ENCODE measurements at regions not wholly inside any gene's neighbourhood (a gene's known extent, or its start where the extent isn't known, plus 50 kb on each side); places are given as distances from the start of the nearest gene placed in this dataset.

- Histone ChIP-seq H3K27me3 (ENCODE audit: control insufficient read depth in 1 of 2, insufficient read depth in 2 of 2, low read length in 2 of 2) (no peaks in the 10 kb centered on the region), H3K4me3 (ENCODE audit: low read depth in 1 of 2, low read length in 2 of 2) (no peak overlapping the region), H3K9me3 (ENCODE audit: control insufficient read depth in 2 of 2, insufficient read depth in 1 of 2, low read depth in 1 of 2, low read length in 1 of 2) (no peaks in the 10 kb centered on the region), H3K27ac (ENCODE audit: low read depth in 2 of 2, low read length in 1 of 2) (no peak overlapping the region), H3K4me1 (ENCODE audit: control insufficient read depth in 2 of 2, insufficient read depth in 2 of 2, low read length in 1 of 2) (no peaks in the 10 kb centered on the region), H3K36me3 (ENCODE audit: control insufficient read depth in 2 of 2, insufficient read depth in 2 of 2, low read length in 1 of 2) (no peaks in the 10 kb centered on the region)
- whole genome bisulfite sequencing, 2 donors: 73% methylated on average over 3 of the region's 3 CpGs
Measured at GRCh38 chr5:88093765-88094164, 174.9 kb downstream of the TMEM161B start.

GRCh38 chr5:88092958-88093605 is 175.6 kb downstream of the TMEM161B start:
- Histone ChIP-seq H3K27ac (ENCODE audit: low read depth in 2 of 2, low read length in 1 of 2) (no peak overlapping the region), H3K36me3 (ENCODE audit: control insufficient read depth in 2 of 2, insufficient read depth in 2 of 2, low read length in 1 of 2) (no peaks in the 10 kb centered on the region), H3K4me1 (ENCODE audit: control insufficient read depth in 2 of 2, insufficient read depth in 2 of 2, low read length in 1 of 2) (no peaks in the 10 kb centered on the region), H3K4me3 (ENCODE audit: low read depth in 1 of 2, low read length in 2 of 2) (no peak overlapping the region), H3K27me3 (ENCODE audit: control insufficient read depth in 1 of 2, insufficient read depth in 2 of 2, low read length in 2 of 2) (no peaks in the 10 kb centered on the region), H3K9me3 (ENCODE audit: control insufficient read depth in 2 of 2, insufficient read depth in 1 of 2, low read depth in 1 of 2, low read length in 1 of 2) (no peaks in the 10 kb centered on the region)
- 40 to 48% methylated on average over 4 of the region's 4 CpGs for WGBS, 2 donors

GRCh38 chr5:88092358-88092757 is 176.3 kb downstream of the TMEM161B start:
- Histone ChIP-seq H3K4me3 (ENCODE audit: low read depth in 1 of 2, low read length in 2 of 2) (no peak overlapping the region), H3K4me1 (ENCODE audit: control insufficient read depth in 2 of 2, insufficient read depth in 2 of 2, low read length in 1 of 2) (no peaks in the 10 kb centered on the region), H3K27me3 (ENCODE audit: control insufficient read depth in 1 of 2, insufficient read depth in 2 of 2, low read length in 2 of 2) (no peaks in the 10 kb centered on the region), H3K27ac (ENCODE audit: low read depth in 2 of 2, low read length in 1 of 2) (no peak overlapping the region), H3K36me3 (ENCODE audit: control insufficient read depth in 2 of 2, insufficient read depth in 2 of 2, low read length in 1 of 2) (no peaks in the 10 kb centered on the region), H3K9me3 (ENCODE audit: control insufficient read depth in 2 of 2, insufficient read depth in 1 of 2, low read depth in 1 of 2, low read length in 1 of 2) (no peaks in the 10 kb centered on the region)
- WGBS, 2 donors: 36 to 38% methylated on average over 1 of the region's 1 CpG

- WGBS, 2 donors: 89 to 91% methylated on average over 2 of the region's 2 CpGs
- no peaks in the 10 kb centered on the region for H3K4me1 ChIP-seq (ENCODE audit: control insufficient read depth in 2 of 2, insufficient read depth in 2 of 2, low read length in 1 of 2)
- no peaks in the 10 kb centered on the region for H3K9me3 ChIP-seq (ENCODE audit: control insufficient read depth in 2 of 2, insufficient read depth in 1 of 2, low read depth in 1 of 2, low read length in 1 of 2)
- no peaks in the 10 kb centered on the region for H3K27me3 ChIP-seq (ENCODE audit: control insufficient read depth in 1 of 2, insufficient read depth in 2 of 2, low read length in 2 of 2)
- H3K36me3 ChIP-seq (ENCODE audit: control insufficient read depth in 2 of 2, insufficient read depth in 2 of 2, low read length in 1 of 2): no peaks in the 10 kb centered on the region
- H3K4me3 ChIP-seq (ENCODE audit: low read depth in 1 of 2, low read length in 2 of 2): no peak overlapping the region
- H3K27ac ChIP-seq (ENCODE audit: low read depth in 2 of 2, low read length in 1 of 2): no peak overlapping the region
Measured at GRCh38 chr5:88090506-88090905, 178.1 kb downstream of the TMEM161B start.

- no peak overlapping the region for H3K4me3 ChIP-seq (ENCODE audit: low read depth in 1 of 2, low read length in 2 of 2)
- WGBS, 2 donors: 64 to 69% methylated on average over 7 of the region's 7 CpGs
- H3K4me1 ChIP-seq (ENCODE audit: control insufficient read depth in 2 of 2, insufficient read depth in 2 of 2, low read length in 1 of 2): no peaks in the 10 kb centered on the region
- H3K36me3 ChIP-seq (ENCODE audit: control insufficient read depth in 2 of 2, insufficient read depth in 2 of 2, low read length in 1 of 2): no peaks in the 10 kb centered on the region
- no peaks in the 10 kb centered on the region for H3K27me3 ChIP-seq (ENCODE audit: control insufficient read depth in 1 of 2, insufficient read depth in 2 of 2, low read length in 2 of 2)
- no peak overlapping the region for H3K27ac ChIP-seq (ENCODE audit: low read depth in 2 of 2, low read length in 1 of 2)
- H3K9me3 ChIP-seq (ENCODE audit: control insufficient read depth in 2 of 2, insufficient read depth in 1 of 2, low read depth in 1 of 2, low read length in 1 of 2): no peaks in the 10 kb centered on the region
Measured at GRCh38 chr5:88089719-88090390, 178.8 kb downstream of the TMEM161B start.

GRCh38 chr5:88085462-88085861 is 183.2 kb downstream of the TMEM161B start:
- H3K4me3 ChIP-seq (ENCODE audit: low read depth in 1 of 2, low read length in 2 of 2): no peak overlapping the region
- H3K27ac ChIP-seq (ENCODE audit: low read depth in 2 of 2, low read length in 1 of 2): no peak overlapping the region
- H3K4me1 ChIP-seq (ENCODE audit: control insufficient read depth in 2 of 2, insufficient read depth in 2 of 2, low read length in 1 of 2): no peaks in the 10 kb centered on the region
- 62 to 69% methylated on average over 5 of the region's 5 CpGs for WGBS, 2 donors
- H3K36me3 ChIP-seq (ENCODE audit: control insufficient read depth in 2 of 2, insufficient read depth in 2 of 2, low read length in 1 of 2): no peaks in the 10 kb centered on the region
- no peaks in the 10 kb centered on the region for H3K27me3 ChIP-seq (ENCODE audit: control insufficient read depth in 1 of 2, insufficient read depth in 2 of 2, low read length in 2 of 2)
- H3K9me3 ChIP-seq (ENCODE audit: control insufficient read depth in 2 of 2, insufficient read depth in 1 of 2, low read depth in 1 of 2, low read length in 1 of 2): no peaks in the 10 kb centered on the region

GRCh38 chr5:88081877-88082276 is 186.8 kb downstream of the TMEM161B start:
- Histone ChIP-seq H3K36me3 (ENCODE audit: control insufficient read depth in 2 of 2, insufficient read depth in 2 of 2, low read length in 1 of 2) (no peaks in the 10 kb centered on the region), H3K27me3 (ENCODE audit: control insufficient read depth in 1 of 2, insufficient read depth in 2 of 2, low read length in 2 of 2) (no peaks in the 10 kb centered on the region), H3K9me3 (ENCODE audit: control insufficient read depth in 2 of 2, insufficient read depth in 1 of 2, low read depth in 1 of 2, low read length in 1 of 2) (no peaks in the 10 kb centered on the region)

GRCh38 chr5:88063813-88064212 is 204.8 kb downstream of the TMEM161B start:
- Histone ChIP-seq H3K27ac (ENCODE audit: low read depth in 2 of 2, low read length in 1 of 2) (no peak overlapping the region), H3K4me3 (ENCODE audit: low read depth in 1 of 2, low read length in 2 of 2) (no peak overlapping the region), H3K27me3 (ENCODE audit: control insufficient read depth in 1 of 2, insufficient read depth in 2 of 2, low read length in 2 of 2) (no peaks in the 10 kb centered on the region), H3K36me3 (ENCODE audit: control insufficient read depth in 2 of 2, insufficient read depth in 2 of 2, low read length in 1 of 2) (no peaks in the 10 kb centered on the region), H3K9me3 (ENCODE audit: control insufficient read depth in 2 of 2, insufficient read depth in 1 of 2, low read depth in 1 of 2, low read length in 1 of 2) (peaks cover 0 to 6% of the 10 kb centered on the region in 2 donors), H3K4me1 (ENCODE audit: control insufficient read depth in 2 of 2, insufficient read depth in 2 of 2, low read length in 1 of 2) (no peaks in the 10 kb centered on the region)

More at GRCh38 chr5:88081877-88082276, 186.8 kb downstream of the TMEM161B start:
- Histone ChIP-seq H3K4me1 (ENCODE audit: control insufficient read depth in 2 of 2, insufficient read depth in 2 of 2, low read length in 1 of 2) (no peaks in the 10 kb centered on the region), H3K4me3 (ENCODE audit: low read depth in 1 of 2, low read length in 2 of 2) (no peak overlapping the region), H3K27ac (ENCODE audit: low read depth in 2 of 2, low read length in 1 of 2) (no peak overlapping the region)

- Histone ChIP-seq H3K4me3 (ENCODE audit: low read depth in 1 of 2, low read length in 2 of 2) (no peak overlapping the region), H3K27ac (ENCODE audit: low read depth in 2 of 2, low read length in 1 of 2) (no peak overlapping the region), H3K27me3 (ENCODE audit: control insufficient read depth in 1 of 2, insufficient read depth in 2 of 2, low read length in 2 of 2) (no peaks in the 10 kb centered on the region), H3K36me3 (ENCODE audit: control insufficient read depth in 2 of 2, insufficient read depth in 2 of 2, low read length in 1 of 2) (no peaks in the 10 kb centered on the region), H3K4me1 (ENCODE audit: control insufficient read depth in 2 of 2, insufficient read depth in 2 of 2, low read length in 1 of 2) (no peaks in the 10 kb centered on the region), H3K9me3 (ENCODE audit: control insufficient read depth in 2 of 2, insufficient read depth in 1 of 2, low read depth in 1 of 2, low read length in 1 of 2) (peaks cover 0 to 6% of the 10 kb centered on the region in 2 donors)
- 84 to 90% methylated on average over 3 of the region's 3 CpGs for whole genome bisulfite sequencing, 2 donors
Measured at GRCh38 chr5:88060194-88060593, 208.5 kb downstream of the TMEM161B start.

GRCh38 chr5:88058625-88059024 is 210.0 kb downstream of the TMEM161B start:
- no peaks in the 10 kb centered on the region for H3K36me3 ChIP-seq (ENCODE audit: control insufficient read depth in 2 of 2, insufficient read depth in 2 of 2, low read length in 1 of 2)
- 95 to 96% methylated on average over 1 of the region's 1 CpG for WGBS, 2 donors
- H3K4me1 ChIP-seq (ENCODE audit: control insufficient read depth in 2 of 2, insufficient read depth in 2 of 2, low read length in 1 of 2): no peaks in the 10 kb centered on the region
- peaks cover 0 to 6% of the 10 kb centered on the region in 2 donors for H3K9me3 ChIP-seq (ENCODE audit: control insufficient read depth in 2 of 2, insufficient read depth in 1 of 2, low read depth in 1 of 2, low read length in 1 of 2)
- H3K27ac ChIP-seq (ENCODE audit: low read depth in 2 of 2, low read length in 1 of 2): no peak overlapping the region
- no peaks in the 10 kb centered on the region for H3K27me3 ChIP-seq (ENCODE audit: control insufficient read depth in 1 of 2, insufficient read depth in 2 of 2, low read length in 2 of 2)
- H3K4me3 ChIP-seq (ENCODE audit: low read depth in 1 of 2, low read length in 2 of 2): no peak overlapping the region
